Prostate gland (tissue), 2 donors: ENCODE measurements at regions not wholly inside any gene's neighbourhood (a gene's known extent, or its start where the extent isn't known, plus 50 kb on each side); places are given as distances from the start of the nearest gene placed in this dataset.

Experiments used
- CTCF ChIP-seq, 4 experiments: fragments of 200-600 bp in 2 of 4; fragments of 450-650 bp in 2 of 4; sonication (generic) in 2 of 4; IDR thresholded peaks; 1 replicate in 3 of 4; 2 replicates in 1 of 4; pipeline ENCODE4 v1.5.1; 2016 to 2019; ENCODE audit warnings: antibody characterized with exemption in 4 of 4, mild to moderate bottlenecking in 2 of 4, moderate library complexity in 2 of 4
- POLR2A ChIP-seq: fragments of 450-650 bp; IDR thresholded peaks from one replicate; pipeline ENCODE4 v1.6.1; 2016; ENCODE audit warnings: antibody characterized with exemption, mild to moderate bottlenecking
- POLR2AphosphoS5 ChIP-seq: sonication (generic); formaldehyde crosslinking; IDR thresholded peaks from one replicate; pipeline ENCODE4 v1.6.1; 2017; ENCODE audit warnings: antibody characterized with exemption

DNA sequence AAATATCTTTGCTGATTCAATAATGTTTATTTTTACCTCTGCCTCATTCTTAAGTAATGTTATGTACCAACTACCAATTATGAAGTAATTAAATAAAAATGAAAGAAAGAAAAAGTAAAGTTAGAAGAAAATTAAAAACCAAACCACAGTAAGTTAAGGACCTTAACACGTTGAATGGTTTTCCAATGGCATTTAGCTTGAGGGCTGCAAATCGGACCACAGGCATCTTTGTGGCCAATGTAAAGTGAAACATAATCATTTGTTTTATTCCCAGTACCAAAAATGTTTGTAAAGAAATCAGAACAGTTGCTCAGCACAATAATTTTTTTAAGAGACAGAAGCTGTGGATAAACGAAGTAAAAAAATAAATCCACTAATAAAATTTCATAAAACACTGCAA lies 1455.5 kb upstream of the ZEB2 start:
- TF ChIP-seq POLR2AphosphoS5 = no peak
- no peak for TF ChIP-seq CTCF (IDR thresholded peaks at IDR 0.05)
- no peak for TF ChIP-seq POLR2A
